ENCODE measurements at regions not wholly inside any gene's neighbourhood (a gene's known extent, or its start where the extent isn't known, plus 50 kb on each side); places are given as distances from the start of the nearest gene placed in this dataset.

DNA sequence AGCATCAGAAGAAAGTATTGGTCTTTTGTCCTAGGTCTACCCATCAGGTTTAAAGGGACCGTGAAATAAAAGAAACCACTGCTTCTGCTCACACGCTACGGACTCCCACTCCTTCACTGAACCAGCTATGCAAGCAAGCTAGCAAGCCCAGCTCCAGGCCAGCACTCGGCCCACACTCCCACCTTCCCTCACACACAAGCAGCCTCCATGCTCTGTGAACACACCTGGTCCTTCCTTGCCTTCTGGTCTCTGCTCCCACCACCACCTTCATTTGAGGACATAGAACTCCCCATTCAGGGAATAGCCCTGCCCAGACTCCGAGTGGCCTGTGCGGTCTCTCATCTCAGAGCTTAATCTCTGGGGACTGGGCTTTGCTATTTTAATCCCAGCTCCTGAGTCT, 436.4 kb upstream of the CDH4 start:
- DNase-seq = no peak

DNA sequence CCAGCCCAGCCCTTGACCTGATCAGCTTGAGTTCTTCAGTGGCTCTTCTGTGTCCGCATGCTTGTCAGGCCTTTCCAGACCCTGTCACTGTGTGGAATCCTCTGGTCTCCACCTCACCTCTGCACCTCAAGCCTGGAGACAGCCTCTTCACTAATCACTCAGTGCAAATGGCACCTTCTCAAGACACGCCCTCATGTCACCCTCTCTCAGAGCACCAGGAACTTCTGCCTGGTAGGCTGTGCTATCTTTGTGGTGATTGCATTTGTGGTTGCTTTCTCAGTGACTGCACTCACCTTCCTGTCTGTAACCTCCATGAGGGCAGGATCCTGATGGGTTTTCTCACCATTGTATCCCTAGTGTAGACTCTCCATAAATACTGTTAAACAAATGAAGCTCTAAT, 435.2 kb upstream of the CDH4 start:
- no peak for DNase-seq

DNA sequence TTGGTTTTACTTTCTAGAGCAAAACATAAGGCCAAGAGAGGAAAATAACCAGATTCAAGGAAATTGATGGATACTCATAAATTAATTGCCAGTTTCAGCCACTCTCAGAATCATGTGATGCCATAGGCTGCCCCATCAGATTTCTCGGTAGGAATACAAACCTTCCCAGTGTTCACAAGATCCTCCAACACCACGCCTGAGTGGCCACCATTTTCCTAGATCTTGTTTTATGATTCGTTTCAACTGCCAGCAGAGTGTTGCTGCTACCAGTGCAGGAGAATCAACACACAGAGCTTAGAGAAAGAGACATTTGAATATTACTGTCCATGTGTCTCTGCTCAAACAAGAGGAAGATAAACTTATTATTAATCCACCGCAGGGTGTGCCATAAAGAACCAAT, 434.2 kb upstream of the CDH4 start:
- no peak for DNase-seq

DNA sequence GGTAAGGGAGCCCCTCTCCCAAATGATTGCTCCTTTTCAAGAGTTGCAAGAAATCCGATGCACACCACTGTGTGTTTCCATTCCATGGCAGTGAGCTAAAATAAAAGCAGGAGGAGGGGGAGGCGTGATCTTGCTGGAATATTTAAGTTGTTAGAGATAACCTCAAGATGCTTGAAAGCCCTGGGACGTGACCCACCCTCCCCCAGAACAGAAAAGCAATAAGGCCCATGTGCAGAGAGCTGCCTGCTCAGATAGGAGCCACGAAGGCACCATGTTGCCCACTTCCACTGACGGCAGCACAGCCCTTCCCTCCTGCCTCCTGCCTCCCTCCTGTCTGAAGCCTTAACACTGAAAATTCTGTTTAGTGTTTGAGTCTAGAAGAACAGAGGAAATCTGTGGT, 432.6 kb upstream of the CDH4 start:
- DNase-seq = no peak

DNA sequence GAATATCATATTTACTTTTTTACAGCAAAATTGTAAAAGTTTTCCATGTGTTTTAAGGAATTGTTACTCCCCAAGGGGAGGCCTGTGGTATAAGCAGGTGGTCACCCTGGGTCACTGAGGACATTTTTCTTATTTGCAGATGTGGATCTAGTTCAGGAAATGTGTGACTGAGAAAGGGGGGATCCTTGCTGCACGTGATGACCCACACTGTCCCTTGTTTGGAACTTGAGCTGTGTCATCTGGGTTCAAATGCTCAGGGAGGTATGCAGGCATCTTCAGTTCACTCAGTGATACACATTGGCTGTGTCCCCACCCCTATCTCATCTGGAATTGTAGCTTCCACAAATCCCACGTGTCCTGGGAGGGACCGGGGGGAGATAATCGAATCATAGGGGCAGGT, 431.9 kb upstream of the CDH4 start:
- no peak for DNase-seq

DNA sequence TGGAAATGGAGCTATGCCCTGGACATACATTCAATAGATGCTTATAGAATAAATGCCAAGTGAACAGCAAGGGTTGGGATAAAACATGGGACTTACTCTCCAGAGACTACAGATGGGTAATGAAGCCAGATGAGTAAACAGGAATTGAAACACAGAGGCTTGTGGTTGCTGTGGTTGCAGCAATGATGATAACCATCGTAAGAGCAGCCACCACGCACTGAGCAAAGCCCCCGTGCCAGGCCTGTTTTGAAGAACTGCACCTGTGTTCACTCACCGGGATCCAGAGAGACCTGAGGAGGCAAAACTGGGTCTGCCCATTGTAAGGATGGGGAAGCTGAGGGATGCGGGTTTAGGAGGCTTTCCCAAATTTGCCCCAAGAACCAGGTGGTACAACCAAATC, 431.1 kb upstream of the CDH4 start:
- DNase-seq = no peak

DNA sequence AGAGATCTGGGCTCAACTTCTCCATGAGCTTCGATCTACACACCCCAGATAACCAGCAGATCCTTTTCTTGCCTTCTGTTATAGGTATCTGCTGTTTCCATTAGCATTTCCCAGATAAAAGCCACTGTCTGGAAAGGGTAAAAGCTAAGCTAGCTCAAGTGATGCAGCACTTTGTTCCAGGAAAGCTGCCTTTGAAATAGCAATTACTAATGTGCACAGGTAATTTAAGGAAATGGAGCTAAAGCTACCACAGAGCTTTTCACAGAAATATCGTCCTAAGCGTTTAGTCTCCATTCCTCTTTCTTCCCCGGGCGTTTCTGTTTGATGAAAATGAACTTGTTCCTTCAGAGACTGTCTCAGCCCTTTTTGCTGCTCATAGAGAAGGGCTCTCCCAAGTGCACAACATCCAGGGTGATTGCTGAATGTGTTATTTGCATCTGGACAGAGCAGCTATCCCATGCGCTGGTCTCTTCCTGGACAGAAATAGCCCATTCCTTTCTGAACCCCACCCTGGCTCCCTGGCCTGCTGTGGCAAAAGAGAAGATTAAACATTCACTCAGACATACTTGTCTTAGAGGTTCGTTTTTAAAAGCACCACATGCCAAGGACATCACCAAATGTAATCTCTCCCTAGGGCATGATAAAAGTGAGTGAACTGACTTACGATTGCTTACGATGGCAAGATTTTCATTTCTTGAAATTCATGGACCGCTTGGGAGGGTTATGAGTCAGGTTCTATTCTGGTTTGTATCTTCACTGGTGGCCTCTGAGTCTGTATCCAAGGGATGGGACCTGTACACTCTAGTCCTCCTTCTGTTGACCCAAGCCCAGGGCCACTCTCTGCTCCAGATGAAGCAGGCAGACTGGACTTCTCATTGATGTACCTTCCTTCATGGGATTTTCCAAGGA, 429.1 kb upstream of the CDH4 start:
- no peak for DNase-seq

DNA sequence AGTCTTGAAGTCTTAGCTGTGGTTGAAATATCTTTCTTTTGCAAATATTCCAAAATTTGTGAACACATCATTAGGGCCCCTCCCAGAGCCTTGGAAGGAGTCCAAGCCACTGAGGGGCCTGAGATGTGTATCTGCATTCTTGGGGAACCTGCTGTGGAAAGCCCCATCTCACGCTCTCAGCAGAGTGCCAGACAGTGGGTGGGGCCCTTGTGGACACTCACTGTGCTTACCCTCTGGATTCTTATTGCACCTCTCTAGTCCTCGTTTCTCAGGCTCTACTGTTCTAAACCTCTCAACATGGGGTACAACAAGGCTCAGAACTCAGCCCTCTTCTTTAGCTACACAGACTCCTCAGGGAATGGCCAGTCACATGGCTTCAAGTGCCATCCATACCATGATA, 416.2 kb upstream of the CDH4 start:
- DNase-seq = no peak

DNA sequence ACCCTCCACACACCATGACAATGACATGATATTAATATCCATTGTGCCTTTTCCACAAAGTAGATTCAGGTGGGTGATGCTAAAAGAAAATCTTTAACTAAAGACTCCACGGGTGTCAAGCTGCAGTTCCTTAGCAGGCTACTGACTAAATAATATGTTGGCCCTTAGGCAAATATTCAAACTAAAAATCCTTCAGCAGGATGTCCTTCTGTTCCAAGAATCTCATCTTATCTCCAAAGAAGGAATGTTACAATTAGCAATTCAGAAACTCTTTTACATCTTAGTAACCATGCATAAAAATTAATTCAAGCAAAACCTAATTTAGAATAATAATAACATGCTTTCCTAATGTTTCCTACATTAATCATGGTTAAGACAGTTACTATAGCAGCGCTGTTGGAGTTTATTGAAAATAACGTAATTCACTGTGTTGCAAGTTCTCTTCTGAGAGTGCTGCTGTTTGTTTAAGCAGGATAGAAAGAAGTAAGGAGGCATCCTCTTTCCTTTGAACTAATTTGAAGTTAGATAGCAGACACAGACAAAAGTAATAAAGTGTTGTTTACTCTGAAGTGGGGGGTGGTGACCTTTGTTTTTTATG, 414.8 kb upstream of the CDH4 start:
- DNase-seq = no peak

DNA sequence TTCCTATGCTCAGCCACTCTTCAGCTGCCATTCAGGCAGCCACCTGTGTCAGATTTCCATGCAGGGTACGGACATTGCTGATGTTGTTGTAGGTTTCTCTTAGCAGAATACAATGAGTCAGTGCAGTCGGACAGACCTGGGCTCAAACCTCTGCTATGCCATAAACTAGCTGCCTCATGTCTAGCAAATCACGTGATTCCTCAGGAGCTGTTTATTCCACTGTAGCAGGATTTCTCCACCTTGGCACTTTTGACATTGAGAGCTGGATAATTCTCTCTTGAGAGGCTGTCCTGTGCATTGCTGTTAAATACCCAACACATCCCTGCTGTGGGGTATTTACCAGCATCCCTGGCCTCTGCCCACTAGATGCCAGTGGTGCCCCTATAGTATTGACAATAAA, 413.8 kb upstream of the CDH4 start:
- DNase-seq = no peak

DNA sequence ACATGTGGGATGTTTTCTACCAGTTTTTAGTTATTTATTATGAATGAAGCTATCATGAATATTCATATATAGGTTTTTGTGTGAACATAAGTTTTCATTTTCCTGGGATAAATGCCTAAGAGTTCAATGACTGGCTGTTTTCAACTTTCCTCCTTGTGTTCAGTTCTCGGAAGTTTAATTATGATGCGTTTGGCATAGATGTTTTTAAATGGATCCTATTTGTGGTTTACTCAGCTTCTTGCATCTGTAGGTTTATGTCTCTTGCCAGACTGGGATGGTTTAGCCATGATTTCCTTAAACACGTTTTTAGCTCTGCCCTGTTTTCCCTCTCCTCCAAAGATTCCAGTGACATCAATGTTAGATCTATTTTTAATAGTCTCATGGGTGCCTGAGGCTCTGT, 411.1 kb upstream of the CDH4 start:
- DNase-seq = no peak

DNA sequence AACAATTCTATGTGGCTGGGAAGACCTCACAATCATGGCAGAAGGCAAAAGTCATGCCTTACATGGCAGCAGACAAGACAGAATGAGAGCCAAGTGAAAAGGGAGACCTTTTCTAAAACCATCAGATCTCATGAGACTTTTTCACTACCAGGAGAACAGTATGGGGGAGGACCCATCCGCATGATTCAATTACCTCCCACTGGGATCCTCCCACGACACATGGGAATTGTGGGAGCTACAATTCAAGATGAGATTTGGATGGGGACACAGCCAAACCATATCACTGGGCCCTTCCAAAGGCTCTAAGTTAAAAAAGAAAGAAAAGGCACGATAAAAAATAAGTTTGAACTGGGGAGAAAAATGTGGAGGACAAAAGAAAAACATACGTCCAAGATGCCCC, 406.9 kb upstream of the CDH4 start:
- DNase-seq = no peak

DNA sequence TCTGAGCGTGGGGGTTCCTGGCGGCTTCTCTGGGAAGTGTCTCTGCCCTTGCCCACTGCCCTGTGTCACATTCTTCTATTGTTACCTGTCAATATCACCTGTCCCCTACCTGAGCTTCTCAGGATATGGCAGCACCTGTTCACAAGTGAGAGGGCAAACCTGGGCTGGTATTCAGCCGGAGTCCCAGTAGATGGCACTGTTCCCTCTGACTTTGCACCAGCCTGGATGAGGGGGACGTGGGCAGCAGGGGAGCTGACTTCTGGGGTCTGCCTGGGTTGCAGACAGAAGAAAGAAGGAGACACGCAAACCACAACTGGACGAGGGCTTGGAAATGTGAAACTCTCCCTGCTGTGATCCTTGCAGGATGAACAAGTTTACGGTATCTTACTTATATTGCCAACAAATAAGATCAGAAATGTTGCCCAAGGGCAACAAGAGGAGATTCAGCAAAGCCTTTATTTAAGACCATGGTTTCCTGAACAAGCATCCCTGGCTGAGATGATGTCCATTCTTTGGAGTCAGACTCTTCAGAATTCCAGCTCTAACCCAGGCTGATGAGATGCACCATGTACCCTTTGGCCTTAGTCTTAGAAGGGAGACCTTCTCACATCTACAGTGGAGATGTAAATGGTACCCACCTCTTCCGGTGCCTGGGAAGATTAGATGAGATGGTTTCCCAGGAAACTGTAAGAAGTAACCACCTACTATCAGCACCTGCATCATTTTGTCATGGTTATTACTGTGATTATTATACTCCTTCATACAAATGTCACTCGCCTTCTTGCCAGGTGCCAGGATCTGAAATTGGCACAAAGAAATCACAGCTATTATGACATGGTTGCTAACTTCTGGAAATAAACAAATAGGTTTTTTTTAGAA, 400.0 kb upstream of the CDH4 start:
- DNase-seq = no peak

DNA sequence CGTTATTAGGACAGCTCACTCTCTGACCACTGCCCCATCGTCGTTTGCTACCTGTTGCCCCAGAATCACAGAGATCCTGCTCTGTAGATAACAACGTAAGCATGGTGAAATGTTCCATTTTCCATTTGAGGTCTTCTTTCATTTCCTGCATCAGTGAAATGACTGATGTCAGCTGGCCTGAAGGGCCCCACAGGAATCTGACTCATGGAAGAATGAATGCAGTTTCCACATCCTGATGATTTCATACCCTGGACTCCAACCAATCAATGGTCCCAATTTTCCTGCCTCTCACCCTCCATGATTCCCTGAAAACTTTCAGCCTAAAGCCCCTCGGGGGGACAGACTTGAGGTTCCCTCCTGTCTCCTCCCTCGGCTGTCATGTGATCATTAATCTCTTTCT, 394.4 kb upstream of the CDH4 start:
- DNase-seq = no peak

DNA sequence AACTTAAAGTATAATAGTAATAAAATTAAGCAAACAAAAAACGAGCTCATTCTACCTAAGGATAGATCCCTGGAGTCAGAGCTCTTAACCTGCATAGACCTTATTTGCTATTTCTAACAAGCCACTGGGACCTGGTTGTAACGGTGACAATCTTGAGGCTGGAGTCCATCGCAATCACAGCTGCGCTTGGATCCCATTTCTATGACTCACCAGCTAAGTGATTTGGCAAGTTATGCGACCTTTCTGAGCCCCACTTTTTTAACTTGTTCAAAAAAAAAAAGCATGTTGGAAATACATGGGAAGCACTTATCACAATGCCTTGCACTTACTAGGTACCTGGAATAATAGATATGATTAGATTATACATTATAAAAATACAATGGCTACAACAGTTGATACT, 389.5 kb upstream of the CDH4 start:
- DNase-seq = no peak

DNA sequence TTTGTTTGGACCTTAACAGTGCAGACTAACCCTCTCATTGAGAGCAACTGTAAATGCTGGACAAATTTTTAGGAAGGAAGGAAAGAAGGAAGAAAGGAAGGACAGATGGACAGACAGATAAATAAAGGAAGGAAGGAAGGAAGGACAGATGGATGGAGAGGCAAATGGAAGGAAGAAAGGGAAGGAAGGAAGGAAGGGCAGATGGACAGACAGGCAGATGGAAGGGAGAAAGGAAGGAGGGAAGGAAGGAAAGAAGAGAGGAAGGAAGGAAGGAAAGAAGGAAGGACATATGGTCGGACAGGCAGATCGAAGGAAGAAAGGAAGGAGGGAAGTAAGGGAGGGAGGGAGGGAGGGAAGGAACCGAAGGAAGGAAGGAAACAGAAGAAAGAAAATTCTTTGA, 388.5 kb upstream of the CDH4 start:
- DNase-seq = no peak

DNA sequence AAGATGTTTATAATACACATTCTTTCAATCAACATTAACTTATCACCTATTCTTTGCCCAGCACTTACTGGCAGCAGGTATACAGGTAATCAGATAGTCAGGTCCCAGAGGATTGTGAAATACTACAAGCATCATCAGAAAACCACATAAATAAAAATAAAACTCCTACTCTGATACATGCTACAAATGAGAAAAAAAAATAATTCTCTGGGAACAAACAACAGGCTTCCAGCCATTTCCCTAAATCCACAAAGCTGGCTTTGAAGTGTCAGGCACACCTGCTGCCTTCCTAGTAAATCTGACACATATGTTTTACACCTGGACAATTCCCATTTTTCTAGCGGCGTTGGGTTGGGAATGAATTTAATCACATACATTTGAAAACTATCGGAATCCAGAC, 384.5 kb upstream of the CDH4 start:
- DNase-seq = no peak

DNA sequence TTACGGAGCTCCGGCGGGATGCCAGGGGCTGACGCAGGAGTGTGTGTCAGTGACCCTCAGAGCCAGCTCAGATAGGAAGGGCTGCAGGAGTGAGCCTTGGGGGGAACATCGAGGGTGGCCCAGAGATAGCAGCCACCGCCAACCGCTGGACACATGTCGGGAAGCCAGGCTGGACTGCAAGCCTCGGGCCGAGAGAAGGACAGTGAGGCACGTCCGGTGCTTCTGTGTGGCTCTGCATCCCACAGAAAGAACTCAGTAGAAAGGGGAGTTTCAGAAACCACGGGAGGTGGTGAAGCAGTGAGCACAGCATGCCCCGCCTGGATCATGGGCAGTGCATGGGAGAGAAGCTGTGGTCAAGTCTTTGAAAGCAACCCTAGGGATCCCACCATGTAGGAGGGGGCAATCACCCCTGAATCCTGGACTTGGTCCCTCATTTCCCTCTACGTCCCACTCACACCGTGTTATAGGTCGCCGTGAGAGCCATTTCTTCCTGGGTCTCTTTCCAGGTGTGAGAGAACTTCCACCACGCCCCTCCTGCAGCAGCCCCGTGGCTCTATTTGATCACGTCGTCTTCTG, 383.7 kb upstream of the CDH4 start:
- DNase-seq = no peak

DNA sequence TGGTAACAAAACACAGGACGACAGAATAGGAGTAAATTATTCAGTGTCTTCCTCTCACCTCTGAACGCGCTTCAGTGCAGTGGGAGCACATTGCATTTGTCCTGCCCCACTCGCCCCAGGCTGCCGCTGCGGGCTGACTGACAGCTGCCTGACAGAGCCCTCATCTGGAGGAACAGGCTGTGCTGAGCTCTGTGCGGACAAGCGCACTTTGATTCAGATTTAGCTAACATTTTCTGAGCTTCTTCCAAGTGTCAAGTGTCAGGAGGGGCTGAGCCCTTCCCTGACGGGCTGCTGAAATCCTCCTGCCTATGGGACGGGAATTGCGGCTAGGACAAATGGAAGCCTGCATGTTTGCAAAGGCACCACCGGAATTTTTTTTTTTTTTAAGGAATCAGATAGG, 383.0 kb upstream of the CDH4 start:
- no peak for DNase-seq

DNA sequence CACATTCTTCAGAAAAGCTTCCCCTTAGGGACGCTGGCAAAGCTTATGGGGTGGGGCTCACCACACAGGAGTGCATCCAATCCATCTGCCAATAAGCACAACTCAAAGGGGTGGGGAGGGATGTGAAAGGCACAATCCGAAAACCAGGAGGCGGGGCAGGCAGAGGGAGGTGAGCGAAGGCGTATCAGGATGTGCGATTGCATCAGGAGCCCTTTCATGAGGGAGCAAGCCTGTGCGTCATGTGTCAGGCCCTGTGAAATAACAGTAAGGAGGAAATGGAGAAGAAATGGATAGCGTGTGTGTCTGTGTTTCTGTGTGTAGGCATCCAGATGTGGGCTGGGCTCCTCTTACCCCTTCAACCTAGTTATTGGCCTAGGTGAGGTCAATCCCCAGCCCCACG, 382.4 kb upstream of the CDH4 start:
- DNase-seq = no peak

DNA sequence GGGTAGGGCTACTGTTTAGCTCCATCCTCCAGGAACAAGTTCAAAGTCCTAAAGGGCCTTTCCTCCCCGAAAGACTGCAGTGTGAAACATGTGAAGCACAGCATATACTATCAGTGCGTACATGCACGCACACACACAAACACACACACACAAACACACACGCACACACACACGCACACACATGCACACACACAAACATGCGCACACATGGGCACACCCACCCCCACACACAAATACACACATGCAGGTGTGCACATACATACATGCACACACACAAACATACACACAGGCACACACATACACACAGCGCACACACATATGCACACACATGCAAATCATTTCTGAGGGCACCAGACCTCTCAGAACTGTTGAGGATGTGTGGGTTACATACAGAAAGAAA, 382.0 kb upstream of the CDH4 start:
- no peak for DNase-seq

DNA sequence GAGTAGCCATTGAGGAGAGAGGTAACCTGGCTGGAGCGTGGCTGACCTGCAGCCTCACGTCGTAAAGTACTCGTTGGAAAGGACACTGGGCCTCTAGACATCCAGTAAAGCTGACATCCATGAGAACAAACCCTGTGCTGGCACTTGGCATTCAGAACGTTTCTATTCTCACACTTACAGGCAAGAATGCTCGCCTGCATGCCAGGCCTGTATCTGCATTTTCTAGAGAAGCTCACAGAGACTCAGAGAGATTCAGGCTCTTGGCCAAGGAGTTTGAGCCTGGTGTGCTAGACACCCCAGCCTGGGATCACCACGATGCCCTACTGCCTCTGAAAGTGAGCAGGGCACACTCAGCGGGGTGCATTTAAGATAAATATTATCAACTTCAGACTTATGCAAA, 379.8 kb upstream of the CDH4 start:
- no peak for DNase-seq

DNA sequence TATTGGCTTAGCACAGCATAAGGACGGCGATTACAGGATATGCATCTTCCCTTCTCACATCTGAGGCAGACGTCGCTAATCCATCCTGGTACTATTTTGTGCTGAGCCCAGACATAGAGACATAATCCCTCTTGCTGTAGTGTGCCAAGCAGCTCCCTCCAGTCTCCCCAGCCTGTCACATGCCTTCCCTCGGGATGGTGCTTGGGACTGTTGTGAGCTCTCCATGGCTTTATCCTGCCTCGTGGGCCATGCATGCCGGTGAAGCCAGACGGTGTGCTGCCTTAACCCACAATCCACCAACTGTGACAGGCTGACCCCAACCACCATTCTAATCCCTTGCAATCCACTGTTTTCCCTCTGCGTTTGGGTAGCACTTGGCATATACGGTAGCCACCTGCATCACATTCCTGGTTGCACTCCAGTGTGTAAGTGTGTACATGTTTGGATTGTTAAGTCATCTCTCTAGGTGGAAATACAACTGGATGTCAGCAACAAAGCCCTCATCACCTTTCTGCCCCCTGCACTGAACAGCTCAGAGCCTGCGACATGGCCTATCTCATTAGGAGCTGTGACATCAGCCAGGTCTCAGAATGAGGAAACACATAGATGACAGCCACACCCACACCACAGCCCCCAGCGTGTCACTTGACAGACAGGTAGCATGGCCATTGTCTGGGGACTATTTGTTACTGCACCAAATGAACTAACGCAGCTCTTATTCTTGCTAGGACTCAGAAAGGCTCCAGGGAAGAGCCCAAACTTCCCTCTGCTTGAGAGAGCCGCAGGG, 374.8 kb upstream of the CDH4 start:
- no peak for DNase-seq

Data from right hindlimb (tissue), 1 donor.